ENCODE measurements at regions not wholly inside any gene's neighbourhood (a gene's known extent, or its start where the extent isn't known, plus 50 kb on each side); places are given as distances from the start of the nearest gene placed in this dataset.
A peak's percentile ranks its signal among the peaks of the same experiment; 100 is the strongest.

DNA sequence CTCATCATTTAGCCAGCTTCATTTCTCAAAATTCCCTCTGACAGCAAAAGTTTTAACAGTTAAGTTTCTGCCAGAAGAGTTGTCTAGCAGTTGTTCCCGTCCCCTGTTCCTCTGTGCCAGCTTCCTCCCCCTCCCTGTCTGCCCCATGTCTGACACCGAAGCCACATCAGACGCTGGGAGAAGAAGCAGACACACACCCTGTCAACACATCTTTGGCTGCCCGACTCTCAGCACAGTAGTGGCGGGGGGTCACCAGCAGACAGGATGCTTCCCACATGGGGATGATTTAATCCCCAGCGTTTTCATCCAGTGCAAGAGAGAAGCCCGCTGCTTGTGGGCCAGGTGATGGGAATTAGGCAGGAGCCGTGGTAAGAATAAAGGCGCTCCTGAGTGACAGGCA lies 379.4 kb upstream of the RUNX1 start:
- Mint-ChIP-seq H3K9me3 (peaks cover 25 to 28% of the 10 kb centered on the region in 2 experiments), H3K27ac (peak overlapping the region in 1 of 3 experiments; percentile 42; a peak in 1 of 7 replicates), H3K4me1 (peaks cover 15 to 16% of the 10 kb centered on the region in 2 experiments), H3K4me3 (peak overlapping the region; percentile 7 to 35; a peak in 1 of 5 replicates), H3K36me3 (ENCODE audit: insufficient read depth in 1 of 3, low read depth in 3 of 3) (peaks cover 16 to 23% (median 22%) of the 10 kb centered on the region in 3 experiments), H3K27me3 (ENCODE audit: low read depth) (peaks cover 2% of the 10 kb centered on the region)
- Histone ChIP-seq H3K56ac (ENCODE audit: insufficient read length, low read depth, low read length) (no peak overlapping the region), H3K27me3 (ENCODE audit: insufficient read depth, low read length) (no peaks in the 10 kb centered on the region), H3K9ac (ENCODE audit: extremely low read depth, insufficient read length, low read length) (no peak overlapping the region), H2BK15ac (ENCODE audit: low read depth, low read length) (no peak overlapping the region), H3K4ac (ENCODE audit: low read depth, low read length) (no peak overlapping the region), H3K27ac (ENCODE audit: insufficient read length, low read depth, low read length) (no peak overlapping the region), H2BK12ac (ENCODE audit: insufficient read length, low read depth, low read length) (no peak overlapping the region), H4K20me1 (ENCODE audit: control insufficient read depth, insufficient read depth, insufficient read length) (no peaks in the 10 kb centered on the region), H3K14ac (ENCODE audit: insufficient read depth, low read length) (no peak overlapping the region), H4K5ac (ENCODE audit: insufficient read length, low read depth, low read length) (no peak overlapping the region), H3T11ph (ENCODE audit: low read length) (no peak overlapping the region), H4K91ac (ENCODE audit: insufficient read length, low read depth, low read length) (no peak overlapping the region), H2BK5ac (ENCODE audit: insufficient read length, low read length) (no peak overlapping the region), H3K9me3 (ENCODE audit: control insufficient read depth, low read depth, low read length) (peaks cover 8% of the 10 kb centered on the region), H2BK120ac (ENCODE audit: low read depth, low read length, poor library complexity, severe bottlenecking) (no peak overlapping the region), H3K23ac (ENCODE audit: insufficient read length, low read depth, low read length) (no peak overlapping the region), H3K4me2 (ENCODE audit: insufficient read depth, insufficient read length, low read length) (no peak overlapping the region), H4K8ac (replicated peaks; ENCODE audit: insufficient read length, low read depth, low read length) (no peak overlapping the region), H3K4me1 (ENCODE audit: insufficient read depth, low read length) (no peaks in the 10 kb centered on the region; the same call in 1 of the 2 replicates), H3K18ac (ENCODE audit: insufficient read length, low read depth, low read length) (no peak overlapping the region), H2AFZ (ENCODE audit: low read length) (no peak overlapping the region), H3K79me2 (ENCODE audit: insufficient read depth, low read length) (no peaks in the 10 kb centered on the region), H2BK20ac (ENCODE audit: low read depth, low read length, poor library complexity, severe bottlenecking) (no peak overlapping the region), H2AK5ac (ENCODE audit: insufficient read length, low read length) (no peak overlapping the region), H3K23me2 (ENCODE audit: insufficient read length, low read depth, low read length, poor library complexity, severe bottlenecking) (no peaks in the 10 kb centered on the region), H3K79me1 (ENCODE audit: insufficient read depth, low read depth, low read length, poor library complexity, severe bottlenecking) (no peaks in the 10 kb centered on the region)
- DNase-seq, result no peak
- WGBS (ENCODE audit: extremely low coverage, insufficient read length, low lambda C conversion rate), result no CpG with 5 or more reads among the region's 9 CpGs
- TF ChIP-seq, protein P1, sequence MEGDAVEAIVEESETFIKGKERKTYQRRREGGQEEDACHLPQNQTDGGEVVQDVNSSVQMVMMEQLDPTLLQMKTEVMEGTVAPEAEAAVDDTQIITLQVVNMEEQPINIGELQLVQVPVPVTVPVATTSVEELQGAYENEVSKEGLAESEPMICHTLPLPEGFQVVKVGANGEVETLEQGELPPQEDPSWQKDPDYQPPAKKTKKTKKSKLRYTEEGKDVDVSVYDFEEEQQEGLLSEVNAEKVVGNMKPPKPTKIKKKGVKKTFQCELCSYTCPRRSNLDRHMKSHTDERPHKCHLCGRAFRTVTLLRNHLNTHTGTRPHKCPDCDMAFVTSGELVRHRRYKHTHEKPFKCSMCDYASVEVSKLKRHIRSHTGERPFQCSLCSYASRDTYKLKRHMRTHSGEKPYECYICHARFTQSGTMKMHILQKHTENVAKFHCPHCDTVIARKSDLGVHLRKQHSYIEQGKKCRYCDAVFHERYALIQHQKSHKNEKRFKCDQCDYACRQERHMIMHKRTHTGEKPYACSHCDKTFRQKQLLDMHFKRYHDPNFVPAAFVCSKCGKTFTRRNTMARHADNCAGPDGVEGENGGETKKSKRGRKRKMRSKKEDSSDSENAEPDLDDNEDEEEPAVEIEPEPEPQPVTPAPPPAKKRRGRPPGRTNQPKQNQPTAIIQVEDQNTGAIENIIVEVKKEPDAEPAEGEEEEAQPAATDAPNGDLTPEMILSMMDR (conservative IDR thresholded peaks at IDR 0.05), result no peak

Measured in H9 (cell line).